MCF 10A (cell line): ENCODE measurements at regions not wholly inside any gene's neighbourhood (a gene's known extent, or its start where the extent isn't known, plus 50 kb on each side); places are given as distances from the start of the nearest gene placed in this dataset.

Source experiments
- BruUV-seq: library from RNA; stranded (reverse); fragments of 400-500 nt; replicated peaks from 2 replicates; lab custom pipeline; 2021; lab: Mats Ljungman, UMichigan
- CTCF ChIA-PET: fragments of 300-600 bp; sonication (Branson Sonifier 250); formaldehyde crosslinking; extraction: SDS; loops from one replicate; lab custom pipeline; 2021; ENCODE audit warnings: antibody characterized with exemption, inconsistent platforms; lab: Yijun Ruan, JAX
- POLR2A ChIA-PET: fragments of 300-600, 350-650 bp; sonication (Branson Sonifier 250); formaldehyde crosslinking; extraction: SDS; loops from one replicate; lab custom pipeline; 2020; ENCODE audit warnings: antibody characterized with exemption, inconsistent platforms; lab: Yijun Ruan, JAX
- DNase-seq: peaks from one replicate; pipeline ENCODE4 v3.0.0-alpha.2; 2018; ENCODE audit not compliant: unreplicated experiment
- H3K27ac Mint-ChIP-seq: one replicate; pipeline ENCODE4 v1.8.0; 2022; ENCODE audit warnings: mild to moderate bottlenecking, low read depth, mixed read lengths; ENCODE audit not compliant: unreplicated experiment
- H3K27me3 Mint-ChIP-seq: one replicate; pipeline ENCODE4 v1.8.0; 2022; ENCODE audit warnings: mixed read lengths; ENCODE audit not compliant: insufficient read depth, unreplicated experiment
- H3K36me3 Mint-ChIP-seq: one replicate; pipeline ENCODE4 v1.8.0; 2022; ENCODE audit warnings: mild to moderate bottlenecking, moderate library complexity, mixed read lengths; ENCODE audit not compliant: insufficient read depth, unreplicated experiment
- H3K4me1 Mint-ChIP-seq: one replicate; pipeline ENCODE4 v1.8.0; 2022; ENCODE audit warnings: mixed read lengths; ENCODE audit not compliant: insufficient read depth, unreplicated experiment
- H3K4me3 Mint-ChIP-seq: one replicate; pipeline ENCODE4 v1.8.0; 2022; ENCODE audit warnings: mild to moderate bottlenecking, moderate library complexity, mixed read lengths; ENCODE audit not compliant: unreplicated experiment
- H3K9me3 Mint-ChIP-seq: one replicate; pipeline ENCODE4 v1.8.0; 2022; ENCODE audit warnings: mixed read lengths; ENCODE audit not compliant: unreplicated experiment
- CTCF ChIP-seq: fragments of 200-600 bp; IDR thresholded peaks from one replicate; pipeline ENCODE4 v1.8.0; 2022; ENCODE audit warnings: antibody characterized with exemption, mild to moderate bottlenecking; ENCODE audit not compliant: unreplicated experiment
- intact Hi-C: fragments of 100-400 bp; cut with micrococcal nuclease; formaldehyde crosslinking; loops from 2 replicates; pipeline ENCODE4 v1.14.1; 2022

- Mint-ChIP-seq H3K4me3 (no peak overlapping the region), H3K27ac (no peak overlapping the region), H3K9me3 (no peaks in the 10 kb centered on the region), H3K36me3 (peaks cover 13% of the 10 kb centered on the region), H3K4me1 (no peaks in the 10 kb centered on the region), H3K27me3 (no peaks in the 10 kb centered on the region)
- BruUV-seq: no TSS peak
- CTCF ChIA-PET: interaction anchor here (0.6 kb wide), 1 partner anchor 64 kb away, joined by 3 read pairs; no protein-coding TSS in a partner anchor
- intact Hi-C loops: no loop called here
- DNase-seq: no peak
- no peak for TF ChIP-seq CTCF
- POLR2A ChIA-PET: interaction anchor here (0.7 kb wide), 1 partner anchor 548 kb away, joined by 3 read pairs; no protein-coding TSS in a partner anchor
Measured at GRCh38 chr9:95650720-95651119, 133.9 kb upstream of the PTCH1 start.

GRCh38 chr9:95649801-95650213, 133.0 kb upstream of the PTCH1 start:
- Mint-ChIP-seq H3K36me3 (peaks cover 13% of the 10 kb centered on the region), H3K27me3 (no peaks in the 10 kb centered on the region), H3K27ac (no peak overlapping the region), H3K4me1 (no peaks in the 10 kb centered on the region), H3K9me3 (no peaks in the 10 kb centered on the region), H3K4me3 (no peak overlapping the region)
- no peak for DNase-seq
- ChIA-PET CTCF (no interaction called here), POLR2A (interaction anchor here (0.7 kb wide), 1 partner anchor 549 kb away, joined by 3 read pairs; no protein-coding TSS in a partner anchor)
- TF ChIP-seq CTCF: no peak
- no TSS peak for BruUV-seq
- intact Hi-C loops: no loop called here

- no peak overlapping the region for H3K27ac Mint-ChIP-seq
- POLR2A ChIA-PET: no interaction called here
- DNase-seq: no peak
- no TSS peak for BruUV-seq
- CTCF ChIA-PET: no interaction called here
- intact Hi-C loops: no loop called here
- H3K9me3 Mint-ChIP-seq: no peaks in the 10 kb centered on the region
- H3K4me1 Mint-ChIP-seq: no peaks in the 10 kb centered on the region
- no peak overlapping the region for H3K4me3 Mint-ChIP-seq
- no peaks in the 10 kb centered on the region for H3K27me3 Mint-ChIP-seq
- H3K36me3 Mint-ChIP-seq: peaks cover 7% of the 10 kb centered on the region
- no peak for TF ChIP-seq CTCF
Measured at GRCh38 chr9:95648225-95648624, 131.5 kb upstream of the PTCH1 start.

GRCh38 chr9:95645992-95646391, 129.2 kb upstream of the PTCH1 start:
- no TSS peak for BruUV-seq
- ChIA-PET CTCF (no interaction called here), POLR2A (no interaction called here)
- H3K9me3 Mint-ChIP-seq: no peaks in the 10 kb centered on the region
- TF ChIP-seq CTCF: no peak
- H3K27me3 Mint-ChIP-seq: no peaks in the 10 kb centered on the region
- intact Hi-C loops: no loop called here
- no peaks in the 10 kb centered on the region for H3K4me1 Mint-ChIP-seq
- H3K27ac Mint-ChIP-seq: no peak overlapping the region
- peak; percentile 63 for DNase-seq
- no peak overlapping the region for H3K4me3 Mint-ChIP-seq
- H3K36me3 Mint-ChIP-seq: peaks cover 4% of the 10 kb centered on the region
